Sigmoid colon (tissue), 4 donors: ENCODE measurements at regions not wholly inside any gene's neighbourhood (a gene's known extent, or its start where the extent isn't known, plus 50 kb on each side); places are given as distances from the start of the nearest gene placed in this dataset.

Experiments
- CTCF ChIP-seq, 4 experiments: fragments of 450-650 bp in 3 of 4; fragments of 200-600 bp in 1 of 4; IDR thresholded peaks; one replicate each; pipeline ENCODE4 v1.5.1; 2016 to 2019; ENCODE audit warnings: antibody characterized with exemption in 4 of 4, mild to moderate bottlenecking in 3 of 4, moderate library complexity in 2 of 4
- POLR2A ChIP-seq, 2 donors: fragments of 450-650 bp; IDR thresholded peaks; one replicate each; pipeline ENCODE4 v1.6.1; 2016; ENCODE audit warnings: antibody characterized with exemption in 2 of 2, mild to moderate bottlenecking in 2 of 2, moderate library complexity in 2 of 2
- POLR2AphosphoS5 ChIP-seq, 4 donors: sonication (generic); formaldehyde crosslinking; IDR thresholded peaks; one replicate each; pipeline ENCODE4 v1.6.1; 2017; ENCODE audit warnings: antibody characterized with exemption in 4 of 4

DNA sequence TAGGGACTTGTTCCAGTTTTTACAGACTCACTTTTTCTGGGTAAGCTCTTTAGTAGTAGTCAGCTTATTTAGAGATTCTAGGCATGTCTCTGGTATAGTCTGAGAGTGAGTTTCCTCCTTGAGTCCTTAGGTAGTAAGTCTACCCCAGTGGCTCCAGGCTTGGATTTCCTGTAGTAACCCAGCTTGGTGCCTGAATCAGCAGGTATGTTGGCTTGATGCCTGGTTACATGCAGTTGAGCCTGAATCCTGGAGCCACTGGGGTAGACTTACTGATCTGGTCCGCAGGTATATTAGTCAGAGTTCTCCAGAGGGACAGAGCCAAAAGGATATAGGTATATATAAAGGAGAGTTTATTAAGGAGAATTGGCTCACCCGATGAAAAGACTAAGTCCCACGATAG is 85.8 kb upstream of the RBMS3 start:
- no peak for TF ChIP-seq CTCF (IDR thresholded peaks at IDR 0.05)
- no peak for TF ChIP-seq POLR2A (IDR thresholded peaks at IDR 0.05)
- TF ChIP-seq POLR2AphosphoS5 (IDR thresholded peaks at IDR 0.05) = no peak
